NCI-H82 treated with DMSO at 0.1 percent for 48 hours (cell line): ENCODE measurements at regions not wholly inside any gene's neighbourhood (a gene's known extent, or its start where the extent isn't known, plus 50 kb on each side); places are given as distances from the start of the nearest gene placed in this dataset.
A peak's percentile ranks its signal among the peaks of the same experiment; 100 is the strongest.

ENCODE experiments used
- DNase-seq: peaks from one replicate; lab custom pipeline; 2025; ENCODE audit not compliant: unreplicated experiment; lab: John Stamatoyannopoulos, UW

DNA sequence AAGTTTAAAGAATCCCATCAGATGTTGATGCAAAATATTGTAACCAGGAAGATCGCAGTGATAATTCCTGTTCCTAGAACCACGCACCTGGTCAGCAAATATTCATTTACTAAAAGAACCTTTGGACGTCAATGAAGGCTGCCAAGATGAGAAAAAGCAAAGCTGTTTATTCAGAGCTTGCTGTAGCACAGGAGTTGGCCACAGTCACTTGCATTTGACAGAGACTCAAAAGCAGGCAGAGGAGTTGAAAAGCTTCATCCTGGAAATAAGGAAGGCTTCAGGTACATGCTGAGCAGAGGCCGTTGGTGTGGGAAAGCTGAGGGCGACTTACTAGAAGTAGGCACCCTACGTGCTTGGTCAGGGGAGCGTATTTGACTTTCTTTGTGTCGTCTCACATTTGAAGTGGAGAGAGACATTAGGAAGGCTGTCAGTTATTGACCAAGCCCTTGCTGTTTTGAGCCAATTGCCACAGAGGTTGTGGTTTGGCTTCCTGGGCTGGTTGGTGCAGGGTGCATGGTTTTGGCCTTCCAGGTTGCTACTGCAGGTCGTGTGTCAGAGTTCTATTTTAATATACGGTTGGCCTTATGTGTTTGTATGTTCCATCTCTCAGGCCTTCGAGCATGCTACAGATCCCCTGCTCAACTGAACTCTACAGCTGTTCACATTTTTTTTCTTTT lies 289.6 kb downstream of the METTL4 start:
- DNase-seq = no peak

DNA sequence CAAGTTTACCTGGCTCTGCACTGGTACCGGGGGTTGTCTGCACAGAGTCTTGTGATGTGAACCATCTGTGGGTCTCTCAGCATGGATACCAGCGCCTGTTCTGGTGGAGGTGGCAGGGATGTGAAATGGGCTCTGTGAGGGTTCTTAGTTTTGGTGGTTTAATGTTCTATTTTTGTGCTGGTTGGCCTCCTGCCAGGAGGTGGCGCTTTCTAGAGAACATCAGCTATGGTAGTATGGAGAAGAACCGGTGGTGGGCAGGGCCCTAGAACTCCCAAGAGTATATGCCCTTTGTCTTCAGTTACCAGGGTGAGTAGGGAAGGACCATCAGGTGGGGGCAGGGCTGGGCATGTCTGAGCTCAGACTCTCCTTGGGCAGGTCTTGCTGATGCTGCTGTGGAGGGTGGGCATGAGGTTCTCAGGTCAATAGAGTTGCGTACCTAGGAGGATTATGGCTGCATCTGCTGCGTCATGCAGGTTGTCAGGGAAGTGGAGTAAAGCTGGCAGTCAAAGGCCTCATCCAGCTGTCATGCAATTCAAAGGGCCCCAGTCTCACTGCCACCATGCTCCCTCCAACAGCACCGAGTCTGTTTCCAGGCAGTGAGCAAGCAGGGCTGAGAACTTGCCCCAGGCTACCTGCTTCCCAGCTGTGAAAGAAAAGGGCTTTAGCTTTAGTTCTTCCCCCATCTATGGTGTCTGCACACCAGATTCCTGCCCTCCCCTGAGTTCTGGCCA lies 278.0 kb downstream of the METTL4 start:
- DNase-seq = no peak

DNA sequence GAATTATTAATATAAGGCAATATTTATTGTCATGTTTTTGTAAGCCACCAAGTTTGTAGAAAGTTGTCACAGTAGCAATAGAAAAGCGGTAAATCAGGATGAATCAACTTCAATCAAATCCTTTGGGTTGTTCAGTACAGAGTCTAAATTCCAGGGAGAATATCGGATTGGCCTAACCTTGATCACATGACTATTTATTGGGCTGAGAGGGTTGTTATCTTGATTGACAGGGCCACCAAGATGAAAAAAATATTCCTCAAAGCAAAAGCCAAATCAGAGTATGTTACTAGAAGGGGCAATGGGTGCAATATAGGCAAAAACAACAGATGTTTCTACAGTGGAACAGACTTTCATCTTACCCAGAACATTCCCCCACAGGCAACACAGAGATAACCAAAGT lies 270.0 kb downstream of the METTL4 start:
- DNase-seq = no peak

DNA sequence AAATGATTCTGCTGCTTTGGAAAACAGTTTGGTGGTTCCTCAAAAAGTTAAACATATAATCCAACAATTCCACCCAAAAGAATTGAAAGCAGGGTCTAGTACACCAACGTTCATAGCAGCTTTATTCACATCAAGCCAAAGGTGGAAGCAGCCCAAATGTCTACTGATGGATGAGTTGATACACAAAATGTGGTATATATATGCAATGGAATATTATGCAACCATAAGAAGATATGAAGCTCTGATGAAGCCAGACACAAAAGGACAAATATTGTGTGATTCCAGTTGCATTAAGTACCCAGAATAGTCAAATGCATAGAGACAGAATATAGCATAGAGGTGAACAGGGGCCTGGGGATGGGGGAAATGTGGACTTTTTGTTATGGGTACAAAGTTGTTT lies 269.3 kb downstream of the METTL4 start:
- DNase-seq = no peak

DNA sequence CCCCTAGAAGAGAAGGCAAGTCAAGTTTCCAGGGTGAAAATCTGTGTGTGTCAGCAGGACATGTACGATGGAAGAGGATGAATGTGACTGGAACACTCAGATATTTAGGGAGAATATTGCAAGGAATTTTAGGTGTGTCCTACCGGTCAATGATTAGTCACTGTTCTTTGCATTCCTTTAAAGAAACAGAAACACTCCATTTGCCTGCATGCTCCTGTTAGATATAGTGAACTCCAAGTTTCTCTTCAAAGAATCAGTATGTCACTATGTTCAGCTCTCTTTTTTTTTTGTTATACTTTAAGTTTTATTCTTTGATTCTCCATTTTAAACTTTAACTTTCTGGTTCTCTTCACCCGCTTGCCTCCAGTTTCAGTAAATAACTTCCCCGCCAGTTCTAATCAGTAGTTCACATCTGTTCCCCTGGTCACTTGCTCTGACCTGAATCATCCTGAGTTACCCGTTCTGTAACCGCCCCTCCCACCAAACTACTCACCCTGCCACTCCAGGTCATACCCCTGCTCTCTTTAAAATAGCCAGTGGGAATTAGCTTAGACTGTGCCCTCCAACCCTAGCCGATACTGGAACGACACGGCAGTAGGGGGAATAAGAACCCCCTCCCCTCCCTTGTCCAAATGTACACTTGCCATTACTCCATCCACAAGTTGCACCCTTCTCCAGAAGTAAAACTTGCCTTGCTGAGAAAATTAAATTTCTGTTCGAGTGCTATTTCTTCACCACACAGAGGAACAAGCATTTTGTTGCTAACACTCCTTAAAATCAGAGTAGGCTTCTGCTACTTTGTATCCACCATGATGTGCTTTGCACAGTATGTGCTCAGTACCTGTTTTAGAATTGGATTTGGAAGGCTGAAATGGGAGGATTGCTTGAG lies 268.4 kb downstream of the METTL4 start:
- DNase-seq = no peak

DNA sequence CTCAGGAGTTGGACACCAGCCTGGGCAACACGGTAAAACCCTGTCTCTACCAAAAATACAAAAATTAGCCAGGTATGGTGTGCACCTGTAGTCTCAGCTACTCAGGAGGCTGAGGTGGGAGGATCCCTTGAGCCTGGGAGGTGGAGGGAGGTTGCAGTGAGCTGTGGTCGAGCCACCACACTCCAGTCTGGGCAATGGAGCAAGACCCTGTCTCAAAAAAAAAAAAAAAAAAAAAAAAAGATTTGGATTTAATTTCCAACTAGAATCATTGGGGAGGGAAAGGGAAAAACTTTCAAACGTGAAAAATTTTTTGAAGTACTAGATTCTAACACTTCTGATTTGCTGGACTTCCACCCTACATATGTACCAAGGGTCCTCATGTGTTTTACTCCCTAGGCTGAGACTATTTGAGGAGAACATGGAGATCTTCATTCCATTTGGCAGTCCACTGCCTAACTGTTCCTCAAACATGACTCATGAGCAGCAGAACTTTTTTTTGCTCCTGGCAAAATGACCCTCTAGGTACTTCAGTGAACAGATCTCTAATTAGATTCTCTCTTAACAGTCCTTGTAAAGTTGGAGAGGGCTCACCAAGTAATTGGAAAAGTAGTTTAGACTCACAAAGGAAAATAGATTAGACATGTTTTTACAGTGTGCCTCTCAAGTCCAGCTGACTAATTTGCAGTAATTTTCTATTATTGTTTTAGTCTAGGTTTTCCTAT lies 267.6 kb downstream of the METTL4 start:
- DNase-seq = no peak

DNA sequence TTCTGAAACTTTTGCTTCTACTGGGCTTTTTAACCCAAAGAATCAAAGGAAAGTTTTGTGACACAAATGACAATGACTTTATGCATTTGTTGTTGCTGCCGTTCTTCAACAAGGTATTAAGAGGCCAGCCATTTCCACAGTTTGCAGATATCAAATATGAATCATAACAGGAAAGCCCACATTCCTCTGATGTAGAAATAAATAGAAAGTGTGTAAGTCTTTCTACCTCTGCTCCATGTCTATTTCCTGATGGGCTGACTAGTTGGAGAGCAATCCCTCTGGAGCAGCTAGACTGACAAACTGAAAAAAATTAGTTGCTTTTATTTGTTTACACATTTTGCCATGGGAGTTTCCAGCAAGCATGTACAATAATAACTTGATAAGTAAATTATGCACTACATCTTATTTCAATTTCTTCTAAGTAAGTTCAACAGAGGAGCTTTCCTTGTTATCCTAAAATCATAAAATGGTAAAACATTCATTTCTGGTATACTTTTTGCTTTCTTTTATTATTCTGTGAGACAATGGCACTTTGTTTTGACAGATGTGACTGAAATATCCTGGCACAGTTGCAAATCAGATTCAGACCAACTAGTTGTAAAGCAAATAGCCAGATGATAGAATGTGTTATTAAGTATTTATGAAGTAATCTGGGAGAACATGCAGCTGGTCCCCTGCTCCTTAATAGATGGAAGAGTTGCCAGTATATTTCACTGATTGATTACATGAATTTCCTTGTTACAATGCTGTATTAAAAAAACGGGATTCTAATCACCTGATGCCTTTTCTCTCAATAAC lies 266.7 kb downstream of the METTL4 start:
- DNase-seq = no peak

DNA sequence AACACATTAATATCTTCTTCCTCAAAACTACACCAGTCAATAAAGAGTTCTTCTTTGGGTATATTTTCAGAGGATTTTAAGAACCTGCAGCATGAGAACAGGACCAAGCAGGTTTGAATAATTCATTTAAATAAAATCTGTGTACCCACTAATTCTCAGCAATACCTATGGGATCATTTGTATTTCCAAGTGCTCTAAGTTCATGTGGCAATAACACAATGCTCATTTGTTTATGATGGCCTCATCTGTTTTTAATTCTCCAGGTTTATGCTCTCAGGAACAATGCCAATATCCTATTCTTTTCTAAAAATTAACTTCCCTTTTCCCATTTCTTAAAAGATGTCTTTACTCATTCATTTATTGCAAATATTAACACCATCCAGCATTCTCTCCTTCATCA lies 264.7 kb downstream of the METTL4 start:
- DNase-seq = no peak

DNA sequence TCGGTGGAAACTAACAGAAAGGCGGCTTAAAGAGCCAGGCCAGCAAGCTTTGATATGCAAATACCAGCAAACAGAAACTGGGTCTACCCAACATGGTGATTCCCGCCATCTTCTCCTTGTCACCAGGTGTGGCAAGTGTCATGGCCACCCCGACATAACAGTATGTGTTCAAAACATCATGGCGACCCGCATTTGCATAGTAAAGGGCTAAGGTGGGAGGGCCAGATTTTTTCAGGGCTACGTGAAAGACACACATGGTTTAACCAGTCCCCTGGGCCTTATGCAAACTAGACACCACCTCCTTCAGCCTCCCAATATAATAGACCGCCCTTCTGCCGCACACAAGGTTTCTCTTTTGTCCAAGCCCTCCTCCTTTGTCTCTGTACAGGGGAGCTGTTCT lies 260.4 kb downstream of the METTL4 start:
- no peak for DNase-seq

DNA sequence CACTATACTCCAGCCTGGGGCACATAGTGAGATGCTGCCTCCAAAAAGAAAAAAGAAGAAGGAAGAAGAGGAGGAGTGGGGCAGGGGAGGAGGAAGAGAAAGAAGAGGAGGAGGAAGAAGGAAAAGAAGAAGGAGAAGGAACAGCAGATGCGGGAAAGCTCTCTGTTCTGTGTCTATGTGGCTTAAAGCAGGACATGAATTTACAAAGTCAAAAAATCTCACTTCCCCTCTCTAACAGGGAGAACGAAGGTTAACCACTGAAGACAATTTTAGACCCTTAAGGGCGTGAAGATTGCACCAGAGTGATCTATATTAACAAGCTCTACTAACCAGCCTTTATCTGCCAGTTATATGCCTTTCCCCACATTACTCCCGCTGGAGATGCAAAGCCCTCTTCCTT lies 258.9 kb downstream of the METTL4 start:
- DNase-seq = no peak

DNA sequence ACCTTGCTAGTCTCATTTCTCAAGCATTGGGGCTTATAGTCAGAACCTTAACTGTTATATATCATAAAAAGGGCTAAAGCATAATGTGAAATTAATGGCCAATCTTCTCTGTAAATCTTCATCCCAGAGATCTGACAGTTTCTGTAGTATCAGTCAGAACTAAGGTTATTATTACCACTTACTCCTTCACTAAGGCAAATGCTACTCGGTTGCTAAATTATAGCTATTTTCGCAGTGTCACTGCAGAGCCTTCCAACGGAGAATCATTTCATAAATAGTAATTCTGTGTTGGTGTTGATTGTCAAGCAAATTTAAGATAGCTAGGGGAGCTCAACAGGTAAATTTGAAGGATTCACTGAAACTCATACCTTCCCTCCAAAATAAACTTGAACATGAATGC lies 258.0 kb downstream of the METTL4 start:
- DNase-seq = no peak

DNA sequence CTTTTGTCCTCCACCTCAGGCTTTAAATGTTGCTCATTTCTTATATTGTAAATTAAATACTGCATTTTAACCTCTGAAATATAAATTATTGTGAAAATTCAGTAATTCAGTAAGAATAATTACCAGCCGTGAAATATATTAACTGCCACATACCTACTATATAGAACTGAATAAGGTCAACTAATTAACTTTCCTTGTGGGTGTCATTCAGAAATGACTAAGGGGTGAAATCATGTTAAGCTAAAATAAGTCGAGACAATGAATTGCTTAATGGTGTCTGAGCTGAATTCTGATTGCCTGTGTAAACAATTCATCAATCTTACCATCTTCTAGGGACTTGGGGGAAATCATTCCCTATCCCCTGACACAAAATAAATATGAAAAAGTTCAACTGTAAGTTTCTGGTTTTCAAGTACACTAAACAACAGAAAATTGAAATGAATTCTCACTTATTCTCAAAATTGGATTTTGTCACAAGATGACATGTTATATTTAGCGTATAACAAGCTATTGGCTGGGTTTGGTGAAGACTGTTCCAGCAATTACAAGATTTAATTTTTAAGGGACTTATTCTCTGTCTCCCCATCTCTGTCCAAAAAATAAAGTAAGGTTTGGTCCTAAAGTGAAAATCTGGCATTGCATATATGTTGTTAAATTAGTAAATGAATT lies 255.1 kb downstream of the METTL4 start:
- DNase-seq = no peak

DNA sequence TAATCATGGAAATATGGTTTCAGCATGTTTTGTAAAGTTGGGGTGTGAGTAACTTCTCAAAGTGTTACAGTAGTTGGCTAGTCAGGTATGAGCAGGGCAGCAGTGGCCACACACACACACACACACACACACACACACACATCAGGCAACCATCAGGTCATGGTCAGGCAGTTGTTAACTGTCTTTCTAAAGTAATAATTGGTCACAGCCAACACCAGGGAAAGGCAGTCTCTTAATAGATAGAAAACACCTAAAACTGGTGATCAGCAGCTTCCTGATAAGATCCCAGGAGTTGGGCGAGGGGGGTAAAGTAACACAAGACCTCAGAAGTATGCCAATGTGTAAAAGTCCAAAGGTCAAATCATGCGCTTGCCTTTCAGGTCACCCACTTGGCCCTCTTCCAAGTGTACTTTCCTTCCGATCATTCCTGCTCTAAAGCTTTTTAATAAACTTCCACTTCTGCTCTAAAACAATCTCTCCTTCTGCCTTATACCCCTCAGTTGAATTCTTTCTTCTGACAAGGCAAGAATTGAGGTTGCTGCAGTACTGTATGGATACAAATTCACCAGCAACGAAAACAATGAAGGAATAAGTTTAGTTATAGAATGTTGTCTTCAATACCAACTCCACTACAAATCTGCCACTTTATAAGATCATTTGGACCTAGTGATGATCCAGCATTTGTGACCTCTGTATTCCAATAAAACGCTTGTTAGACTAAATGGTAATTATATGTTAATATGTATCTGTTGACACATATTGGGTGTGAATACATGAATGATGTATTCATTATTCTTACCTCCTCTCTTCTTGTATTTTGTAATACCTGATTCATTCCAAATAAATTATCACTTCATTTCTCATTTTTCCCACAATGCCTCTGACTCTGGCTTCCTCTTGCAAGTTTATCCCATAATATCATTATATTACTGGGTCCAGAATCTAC lies 254.3 kb downstream of the METTL4 start:
- no peak for DNase-seq

DNA sequence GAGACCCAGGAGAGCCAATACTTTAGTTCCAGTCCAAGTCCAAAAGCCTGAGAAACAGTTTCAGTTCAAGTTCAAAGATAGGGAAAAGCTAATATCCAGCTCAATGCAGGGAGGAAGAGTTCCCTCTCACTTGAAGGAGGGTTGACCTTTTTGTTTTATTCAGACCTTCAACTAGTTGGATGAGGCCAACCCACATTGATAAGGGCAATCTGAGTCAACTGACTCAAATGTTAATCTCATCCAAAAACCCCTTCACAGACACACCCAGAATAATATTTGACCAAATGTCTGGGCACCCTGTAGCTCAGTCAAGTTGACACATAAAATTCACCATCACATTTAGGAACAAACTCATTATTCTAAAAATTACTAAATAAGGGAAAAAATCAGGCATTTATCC lies 246.8 kb downstream of the METTL4 start:
- no peak for DNase-seq

DNA sequence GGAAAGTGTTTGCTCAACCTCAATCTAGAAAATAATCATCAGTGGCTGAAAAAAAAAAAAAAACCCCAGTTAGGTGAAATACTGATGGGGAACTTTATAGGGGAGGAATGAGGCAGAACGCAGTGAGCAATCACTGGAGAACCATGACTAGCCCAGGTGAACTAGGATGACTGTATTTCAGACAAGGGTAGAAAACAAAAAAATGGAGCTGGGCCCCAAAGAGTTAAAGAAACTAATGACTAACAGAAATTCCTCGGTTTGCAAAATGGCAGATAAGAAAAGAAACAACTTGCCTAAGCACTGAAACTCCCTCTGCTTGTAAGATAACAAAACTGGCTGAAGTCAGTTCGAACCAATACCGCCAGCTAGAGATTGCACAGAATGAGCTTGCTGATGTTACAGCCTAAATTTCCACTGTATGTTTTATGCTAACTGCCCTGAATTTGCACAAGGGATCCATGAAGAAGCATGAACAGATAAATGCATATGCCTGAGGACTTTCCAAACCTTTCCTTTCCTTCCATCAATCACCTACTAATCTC lies 245.9 kb downstream of the METTL4 start:
- no peak for DNase-seq

DNA sequence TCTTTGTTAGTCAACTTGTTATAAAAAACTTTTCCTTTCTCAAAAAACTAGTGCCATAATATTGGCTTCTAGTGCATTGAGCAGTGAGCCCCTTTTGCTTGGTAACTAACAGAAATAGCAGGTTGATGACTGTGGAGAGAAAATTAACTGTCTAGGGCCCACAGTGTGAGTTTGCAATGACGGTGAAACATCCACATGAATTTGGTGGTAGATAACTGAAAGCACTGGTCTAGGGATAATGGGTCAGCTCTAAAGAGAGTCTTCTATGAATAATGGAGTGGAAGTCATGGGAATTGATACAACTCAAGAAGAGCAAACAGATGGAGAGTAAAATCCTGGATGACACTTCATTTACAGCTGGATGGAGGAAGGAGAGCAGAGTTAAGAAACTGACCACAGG lies 245.4 kb downstream of the METTL4 start:
- peak; percentile 24 for DNase-seq

DNA sequence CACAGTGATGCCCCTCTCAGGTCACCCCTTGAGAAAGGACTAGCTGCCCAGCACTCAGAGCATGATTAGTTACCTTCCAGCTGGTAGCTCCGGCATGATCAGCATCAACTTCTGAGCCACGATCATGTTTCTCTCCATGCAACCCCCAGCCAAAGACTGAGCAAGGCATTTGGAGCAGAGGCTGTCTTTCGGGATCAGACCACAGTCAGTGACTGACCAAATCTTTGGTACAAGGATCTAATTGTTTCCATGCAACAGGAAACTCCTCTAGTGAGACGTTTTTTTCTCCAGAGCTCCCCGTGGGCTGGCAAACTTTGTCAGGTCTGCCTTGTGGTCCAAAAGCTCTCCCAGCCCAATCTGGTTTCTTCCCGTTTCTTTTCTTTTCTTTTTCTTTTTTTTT lies 244.3 kb downstream of the METTL4 start:
- no peak for DNase-seq

DNA sequence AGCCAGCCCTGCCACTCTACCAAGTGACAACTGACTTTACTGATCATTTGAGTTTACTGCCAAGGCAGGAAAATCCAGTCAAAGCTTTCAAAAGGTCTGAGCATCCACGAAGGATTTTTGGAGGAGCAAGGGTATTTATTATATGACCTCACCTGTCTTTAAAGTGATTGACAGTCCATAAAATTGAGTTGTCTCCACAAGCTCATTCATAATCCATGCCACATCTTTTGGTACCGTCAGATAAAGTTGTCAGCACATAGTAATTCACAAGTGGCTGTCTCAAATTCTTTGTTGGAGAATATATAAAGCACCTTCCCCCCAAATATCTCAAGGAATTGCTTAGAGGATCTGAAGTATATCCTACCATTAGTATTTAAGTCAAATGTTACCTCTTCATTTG lies 240.5 kb downstream of the METTL4 start:
- peak; percentile 34 for DNase-seq

DNA sequence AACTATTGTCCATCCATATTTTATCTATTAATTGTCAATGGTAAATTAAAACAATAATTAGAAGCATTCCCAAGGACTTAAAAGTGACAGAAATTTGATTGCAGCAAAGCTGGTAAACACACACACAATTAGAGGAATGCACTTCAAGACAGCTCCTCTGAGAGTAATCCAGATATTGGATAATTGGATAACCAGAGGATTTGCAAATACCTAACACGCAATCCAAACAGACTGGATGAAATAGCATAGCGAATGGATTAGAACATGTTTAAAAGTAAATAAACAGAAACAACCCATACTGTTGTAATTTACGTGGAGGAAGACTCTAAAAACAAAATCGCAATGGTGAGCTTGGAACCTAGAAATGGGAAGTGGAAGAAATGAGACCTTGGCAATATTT lies 239.8 kb downstream of the METTL4 start:
- peak; percentile 95 for DNase-seq
